ENCODE measurements at regions not wholly inside any gene's neighbourhood (a gene's known extent, or its start where the extent isn't known, plus 50 kb on each side); places are given as distances from the start of the nearest gene placed in this dataset.

DNA sequence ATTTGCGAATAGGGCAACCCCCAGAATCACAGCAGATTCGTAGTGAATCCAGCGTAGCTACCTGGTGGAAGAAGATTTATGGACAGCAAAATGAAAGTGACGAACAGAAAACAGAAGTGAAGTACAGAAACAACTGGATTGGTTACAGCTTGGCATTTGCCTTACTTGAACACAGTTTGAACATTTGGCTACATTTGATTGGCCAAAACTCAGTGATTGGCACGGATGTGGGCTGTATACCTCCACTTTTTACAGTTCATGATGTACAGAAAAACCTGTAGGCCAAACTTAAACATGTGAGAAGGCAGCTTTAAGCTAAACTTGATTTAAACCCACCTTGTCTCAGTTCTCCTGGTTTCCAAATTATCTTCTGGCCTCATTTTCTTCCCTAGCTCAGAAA is 49.9 kb upstream of the AMN1 start:
- no peak for DNase-seq

All from cerebellar nuclear complex (tissue), 1 donor.